DMS79 (cell line): ENCODE measurements at regions not wholly inside any gene's neighbourhood (a gene's known extent, or its start where the extent isn't known, plus 50 kb on each side); places are given as distances from the start of the nearest gene placed in this dataset.
"Not testable (repeated sequence)": the region's sequence is repeated elsewhere in the genome, so short reads cannot be mapped to it uniquely, and the experiment has no call there.

Experiments used
- DNase-seq: peaks from one replicate; lab custom pipeline; 2025; lab: John Stamatoyannopoulos, UW

GRCh38 chr5:5883146-5883545 is 460.7 kb downstream of the ICE1 start:
- no peak for DNase-seq

GRCh38 chr5:5882706-5883105 is 460.2 kb downstream of the ICE1 start:
- DNase-seq, result no peak

GRCh38 chr5:5881294-5881693 is 458.8 kb downstream of the ICE1 start:
- no peak for DNase-seq

- DNase-seq, result no peak
Observed at GRCh38 chr5:5880077-5880763, 457.7 kb downstream of the ICE1 start.

GRCh38 chr5:5857396-5857795 is 434.9 kb downstream of the ICE1 start:
- no peak for DNase-seq

- no peak for DNase-seq
Observed at GRCh38 chr5:5854087-5854486, 431.6 kb downstream of the ICE1 start.

- no peak for DNase-seq
Observed at GRCh38 chr5:5838493-5838892, 416.0 kb downstream of the ICE1 start.

- DNase-seq, result not testable (repeated sequence)
Observed at GRCh38 chr5:5831622-5832021, 409.1 kb downstream of the ICE1 start.

GRCh38 chr5:5828619-5829018 is 406.1 kb downstream of the ICE1 start:
- no peak for DNase-seq

- no peak for DNase-seq
Observed at GRCh38 chr5:5826911-5827310, 404.4 kb downstream of the ICE1 start.

GRCh38 chr5:5822729-5823257 is 400.3 kb downstream of the ICE1 start:
- DNase-seq, result no peak

GRCh38 chr5:5816960-5817359 is 394.5 kb downstream of the ICE1 start:
- no peak for DNase-seq

- DNase-seq, result no peak
Observed at GRCh38 chr5:5813441-5813840, 391.0 kb downstream of the ICE1 start.

GRCh38 chr5:5810461-5810860 is 388.0 kb downstream of the ICE1 start:
- no peak for DNase-seq

- DNase-seq, result no peak
Observed at GRCh38 chr5:5805916-5806315, 383.4 kb downstream of the ICE1 start.

GRCh38 chr5:5804478-5805233 is 382.2 kb downstream of the ICE1 start:
- DNase-seq, result no peak

- no peak for DNase-seq
Observed at GRCh38 chr5:5800801-5801761, 378.6 kb downstream of the ICE1 start.

GRCh38 chr5:5799826-5800225 is 377.3 kb downstream of the ICE1 start:
- DNase-seq, result no peak

- DNase-seq, result no peak
Observed at GRCh38 chr5:5799229-5799628, 376.8 kb downstream of the ICE1 start.

- no peak for DNase-seq
Observed at GRCh38 chr5:5798462-5798861, 376.0 kb downstream of the ICE1 start.

GRCh38 chr5:5798041-5798440 is 375.6 kb downstream of the ICE1 start:
- no peak for DNase-seq

- DNase-seq, result no peak
Observed at GRCh38 chr5:5795074-5795771, 372.7 kb downstream of the ICE1 start.
